Ovary (tissue), 7 donors: ENCODE measurements at regions not wholly inside any gene's neighbourhood (a gene's known extent, or its start where the extent isn't known, plus 50 kb on each side); places are given as distances from the start of the nearest gene placed in this dataset.
"Not testable (repeated sequence)": the region's sequence is repeated elsewhere in the genome, so short reads cannot be mapped to it uniquely, and the experiment has no call there.

Experiments
- DNase-seq, 5 donors: peaks; one replicate each; pipeline ENCODE4 v3.0.0-alpha.2; 2019 to 2020
- H3K27ac ChIP-seq, 2 donors: fragments of 200-600 bp; one replicate each; pipeline versions ENCODE4 v1.5.1 to v1.8.0; 2019 to 2022
- H3K27me3 ChIP-seq: fragments of 200-600 bp; one replicate; pipeline ENCODE4 v1.8.0; 2022
- H3K36me3 ChIP-seq: fragments of 200-600 bp; sonication (generic); one replicate; pipeline ENCODE4 v1.5.1; 2019
- H3K4me1 ChIP-seq: one replicate; pipeline ENCODE4 v1.8.1; 2013; ENCODE audit warnings: mild to moderate bottlenecking, moderate library complexity; ENCODE audit not compliant: insufficient read depth
- H3K4me3 ChIP-seq: fragments of 200-600 bp; sonication (generic); one replicate; pipeline ENCODE4 v1.5.1; 2017
- H3K9me3 ChIP-seq, 2 donors: fragments of 200-600 bp in 1 of 2; sonication (generic) in 1 of 2; one replicate each; pipeline versions ENCODE4 v1.5.1 to v1.8.1; 2013 to 2019; ENCODE audit warnings: mild to moderate bottlenecking in 1 of 2, moderate library complexity in 1 of 2
- CTCF ChIP-seq, 3 donors: fragments of 450-650 bp in 2 of 3; fragments of 200-600 bp in 1 of 3; IDR thresholded peaks; one replicate each; pipeline versions ENCODE4 v1.5.1 to v1.8.0; 2016 to 2022; ENCODE audit warnings: antibody characterized with exemption in 3 of 3, mild to moderate bottlenecking in 1 of 3
- EP300 ChIP-seq: sonication (generic); formaldehyde crosslinking; IDR thresholded peaks from one replicate; pipeline ENCODE4 v1.6.1; 2017; ENCODE audit warnings: antibody characterized with exemption
- POLR2A ChIP-seq: fragments of 450-650 bp; IDR thresholded peaks from one replicate; pipeline ENCODE4 v1.6.1; 2017; ENCODE audit warnings: antibody characterized with exemption, mild to moderate bottlenecking, moderate library complexity
- WGBS, 3 donors: extraction: QIAGEN DNeasy Blood & Tissue Kit in 1 of 3; methylation state at CpG; one replicate each; pipeline versions ENCODE4 v1.1.5 to v1.1.7; 2013 to 2017; 5-methylcytosine and 5-hydroxymethylcytosine counted together
- intact Hi-C, 4 donors: fragments of 100-400 bp; cut with DNase I; formaldehyde crosslinking; loops; one replicate each; pipeline versions ENCODE4 v1.11.0 to v1.15.1; 2022 to 2023
- donor health status: DM: no; HTN: no; CAD: no; lungs with moderate emphysema.
- donor health status: DM: no; HTN: no; CAD: no.
- donor health status: Bipolar disorder and iron deficiency.
- donor health status: DM: no; HTN: no; CAD: no.
- donor health status: DM: yes; HTN: yes; CAD: no.

- Histone ChIP-seq H3K27ac (no peak overlapping the region), H3K4me1 (no peaks in the 10 kb centered on the region), H3K9me3 (no peaks in the 10 kb centered on the region), H3K4me3 (no peak overlapping the region), H3K27me3 (no peaks in the 10 kb centered on the region), H3K36me3 (no peaks in the 10 kb centered on the region)
- intact Hi-C loops = no loop called here
- TF ChIP-seq POLR2A = no peak
- TF ChIP-seq CTCF (IDR thresholded peaks at IDR 0.05) = no peak
- TF ChIP-seq EP300 = no peak
- WGBS, 3 donors = 64 to 87% (median 71%) methylated on average over 4 of the region's 4 CpGs
- no peak for DNase-seq
Measured at GRCh38 chr12:13326076-13326475, 129.6 kb downstream of the EMP1 start.

- H3K27me3 ChIP-seq, H3K4me1 ChIP-seq, H3K36me3 ChIP-seq, H3K27ac ChIP-seq, H3K9me3 ChIP-seq, H3K4me3 ChIP-seq, intact Hi-C loops, DNase-seq: not testable (repeated sequence)
- 90 to 97% (median 91%) methylated on average over 2 to 3 of the region's 3 CpGs for WGBS, 3 donors
Measured at GRCh38 chr12:13325037-13325436, 128.5 kb downstream of the EMP1 start.

GRCh38 chr12:13318231-13319015 is 121.9 kb downstream of the EMP1 start:
- Histone ChIP-seq H3K27me3 (no peaks in the 10 kb centered on the region), H3K4me3 (no peak overlapping the region), H3K27ac (no peak overlapping the region), H3K4me1 (no peaks in the 10 kb centered on the region), H3K9me3 (no peaks in the 10 kb centered on the region), H3K36me3 (no peaks in the 10 kb centered on the region)
- TF ChIP-seq EP300 (no peak), POLR2A (no peak), CTCF (IDR thresholded peaks at IDR 0.05) (no peak)
- intact Hi-C loops = no loop called here
- DNase-seq = no peak
- 53 to 68% (median 66%) methylated on average over 3 of the region's 3 CpGs for whole genome bisulfite sequencing, 3 donors

- H3K4me3 ChIP-seq = no peak overlapping the region
- DNase-seq = no peak
- H3K4me1 ChIP-seq = no peaks in the 10 kb centered on the region
- H3K36me3 ChIP-seq = no peaks in the 10 kb centered on the region
- intact Hi-C loops = no loop called here
- 66 to 72% (median 70%) methylated on average over 7 of the region's 7 CpGs for WGBS, 3 donors
- H3K9me3 ChIP-seq = no peaks in the 10 kb centered on the region
- no peak overlapping the region for H3K27ac ChIP-seq
- no peaks in the 10 kb centered on the region for H3K27me3 ChIP-seq
- TF ChIP-seq EP300 (no peak), POLR2A (no peak), CTCF (IDR thresholded peaks at IDR 0.05) (no peak)
Measured at GRCh38 chr12:13316587-13317246, 120.2 kb downstream of the EMP1 start.

- Histone ChIP-seq H3K27me3 (no peaks in the 10 kb centered on the region), H3K4me1 (no peaks in the 10 kb centered on the region), H3K9me3 (no peaks in the 10 kb centered on the region), H3K4me3 (no peak overlapping the region), H3K36me3 (no peaks in the 10 kb centered on the region), H3K27ac (no peak overlapping the region)
- no peak for TF ChIP-seq EP300
- no peak for TF ChIP-seq POLR2A
- TF ChIP-seq CTCF (IDR thresholded peaks at IDR 0.05) = no peak
- WGBS, 3 donors = 86 to 96% (median 89%) methylated on average over 2 of the region's 2 CpGs
- intact Hi-C loops = no loop called here
- DNase-seq = no peak
Measured at GRCh38 chr12:13313886-13314285, 117.4 kb downstream of the EMP1 start.
